OCI-LY1 (cell line): ENCODE measurements at regions not wholly inside any gene's neighbourhood (a gene's known extent, or its start where the extent isn't known, plus 50 kb on each side); places are given as distances from the start of the nearest gene placed in this dataset.

ENCODE experiments used
- H2AFZ ChIP-seq: fragments of 200-600 bp; sonication (generic), shearing (Covaris generic); 2 replicates; pipeline ENCODE4 v1.6.0; 2014; ENCODE audit warnings: antibody characterized with exemption, mild to moderate bottlenecking, low read length
- H3F3A ChIP-seq: fragments of 200-600 bp; sonication (generic), shearing (Covaris generic); 2 replicates; pipeline ENCODE4 v1.6.0; 2014; ENCODE audit warnings: mild to moderate bottlenecking, antibody characterized with exemption, low read length, moderate library complexity; ENCODE audit not compliant: insufficient read depth
- H3K27ac ChIP-seq: fragments of 200-600 bp; sonication (generic); 2 replicates; pipeline ENCODE4 v1.5.1; 2014; ENCODE audit warnings: low read length, mixed run types, mild to moderate bottlenecking, low read depth; ENCODE audit not compliant: poor library complexity, severe bottlenecking
- H3K27me3 ChIP-seq: fragments of 200-600 bp; sonication (generic); 2 replicates; pipeline ENCODE4 v1.6.0; 2014; ENCODE audit warnings: antibody characterized with exemption, mild to moderate bottlenecking, low read length, moderate library complexity; ENCODE audit not compliant: insufficient read depth
- H3K36me3 ChIP-seq: fragments of 200-600 bp; sonication (generic); 2 replicates; pipeline ENCODE4 v1.6.1; 2014; ENCODE audit warnings: mild to moderate bottlenecking, antibody characterized with exemption, low read length, moderate library complexity, mixed read lengths; ENCODE audit not compliant: insufficient read depth
- H3K4me1 ChIP-seq: fragments of 200-600 bp; sonication (generic); 2 replicates; pipeline ENCODE4 v1.5.1; 2014; ENCODE audit warnings: mild to moderate bottlenecking, low read length, moderate library complexity; ENCODE audit not compliant: insufficient read depth, severe bottlenecking
- H3K4me2 ChIP-seq: fragments of 200-600 bp; sonication (generic), shearing (Covaris generic); 2 replicates; pipeline ENCODE4 v1.6.1; 2014; ENCODE audit warnings: low read length
- H3K4me3 ChIP-seq: fragments of 200-600 bp; sonication (generic); 2 replicates; pipeline ENCODE4 v1.5.1; 2014; ENCODE audit warnings: low read length, low read depth, mild to moderate bottlenecking, mixed read lengths; ENCODE audit not compliant: poor library complexity, severe bottlenecking
- H3K79me2 ChIP-seq: fragments of 200-600 bp; shearing (Covaris generic); 2 replicates; pipeline ENCODE4 v1.6.1; 2016; ENCODE audit warnings: mixed run types, low read length, mixed read lengths; ENCODE audit not compliant: insufficient read depth
- H3K9ac ChIP-seq: fragments of 200-600 bp; sonication (generic), shearing (Covaris generic); 2 replicates; pipeline ENCODE4 v1.6.1; 2014; ENCODE audit warnings: mild to moderate bottlenecking, low read length, mixed read lengths
- H3K9me2 ChIP-seq: fragments of 200-600 bp; sonication (generic), shearing (Covaris generic); 2 replicates; pipeline ENCODE4 v1.6.1; 2014; ENCODE audit warnings: low read depth, mild to moderate bottlenecking, low read length, mixed read lengths
- H3K9me3 ChIP-seq: fragments of 200-600 bp; shearing (Covaris generic); 2 replicates; pipeline ENCODE4 v1.6.1; 2014; ENCODE audit warnings: low read length, mixed read lengths
- H4K20me1 ChIP-seq: fragments of 200-600 bp; sonication (generic), shearing (Covaris generic); 2 replicates; pipeline ENCODE4 v1.6.0; 2016; ENCODE audit warnings: mild to moderate bottlenecking, low read length; ENCODE audit not compliant: insufficient read depth
- CTCF ChIP-seq: fragments of 200-600 bp; sonication (generic), shearing (Covaris generic); IDR thresholded peaks from 2 replicates; pipeline ENCODE4 v1.5.1; 2017; ENCODE audit warnings: mild to moderate bottlenecking, antibody characterized with exemption, low read length, moderate library complexity, mixed read lengths
- EZH2 ChIP-seq: fragments of 200-600 bp; sonication (generic), shearing (Covaris generic); IDR thresholded peaks from 2 replicates; pipeline ENCODE4 v1.8.0; 2017; ENCODE audit warnings: borderline replicate concordance, mixed run types, mild to moderate bottlenecking, antibody characterized with exemption, low read length, moderate library complexity, mixed read lengths

DNA sequence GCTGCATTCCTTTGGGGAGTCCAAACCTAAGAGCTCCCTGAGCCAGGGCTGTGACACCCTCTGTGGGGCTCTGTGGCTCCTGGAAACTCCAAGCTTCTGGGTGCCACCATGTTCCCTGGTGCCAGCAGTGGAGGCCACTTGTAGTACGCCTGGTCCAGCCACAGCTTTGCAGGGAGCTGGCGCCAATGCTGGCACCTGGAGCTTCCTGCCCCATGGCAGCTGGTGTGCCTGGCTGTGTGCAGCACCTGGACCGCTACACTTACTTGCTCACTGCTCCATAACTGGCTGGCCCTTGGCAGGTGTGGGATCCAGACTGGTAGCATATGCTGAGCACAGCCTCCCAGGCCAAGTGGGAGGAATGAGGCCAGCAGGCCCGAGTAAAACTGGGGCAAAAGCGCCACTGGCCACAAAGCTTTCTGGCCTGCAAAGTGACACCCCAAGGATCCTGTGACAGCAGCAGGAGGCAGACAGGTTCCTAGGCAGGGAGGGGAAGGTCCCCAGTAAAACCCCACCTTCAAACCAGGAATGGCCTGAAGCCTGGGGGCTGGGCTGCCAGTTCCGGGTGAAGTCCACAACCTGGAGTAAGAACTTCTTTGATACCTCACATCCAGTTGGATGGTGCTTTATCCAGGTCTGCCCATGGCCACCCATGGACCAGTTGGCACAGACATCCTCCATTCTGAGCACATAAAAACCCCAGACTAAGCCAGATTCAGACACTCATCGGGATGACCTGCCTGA is 461.0 kb downstream of the TBC1D32 start:
- no peak overlapping the region for H3K4me2 ChIP-seq
- no peak overlapping the region for H3K4me3 ChIP-seq
- no peaks in the 10 kb centered on the region for H3K9me2 ChIP-seq
- H3K4me1 ChIP-seq, result no peaks in the 10 kb centered on the region
- H3K27me3 ChIP-seq, result no peaks in the 10 kb centered on the region
- TF ChIP-seq EZH2 (no peak), CTCF (no peak)
- H3K79me2 ChIP-seq, result no peaks in the 10 kb centered on the region
- no peaks in the 10 kb centered on the region for H4K20me1 ChIP-seq
- no peak overlapping the region for H3K27ac ChIP-seq
- no peaks in the 10 kb centered on the region for H3K9me3 ChIP-seq
- H2AFZ ChIP-seq, result no peak overlapping the region
- H3F3A ChIP-seq, result no peaks in the 10 kb centered on the region
- no peak overlapping the region for H3K9ac ChIP-seq
- H3K36me3 ChIP-seq, result no peaks in the 10 kb centered on the region

DNA sequence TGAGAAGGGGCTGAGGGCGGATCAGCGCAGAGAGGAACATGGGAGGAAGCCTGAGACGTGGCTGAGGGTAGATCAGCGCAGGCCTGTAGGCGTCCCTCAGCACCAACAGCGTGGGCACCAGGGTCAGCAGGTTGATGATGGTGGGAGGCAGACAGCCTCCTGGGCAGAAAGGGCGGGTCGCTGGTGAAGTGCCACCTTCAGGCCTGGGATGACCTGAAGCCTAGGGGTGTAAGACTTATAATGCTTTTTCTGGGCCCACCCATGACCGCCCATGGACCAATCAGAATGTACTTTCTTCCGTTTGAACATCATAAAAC is 462.1 kb downstream of the TBC1D32 start:
- no peaks in the 10 kb centered on the region for H3K27me3 ChIP-seq
- no peaks in the 10 kb centered on the region for H3K9me3 ChIP-seq
- no peak overlapping the region for H3K4me3 ChIP-seq
- TF ChIP-seq EZH2 (no peak), CTCF (no peak)
- H3K4me1 ChIP-seq, result no peaks in the 10 kb centered on the region
- H2AFZ ChIP-seq, result no peak overlapping the region
- H3K9ac ChIP-seq, result no peak overlapping the region
- H3K27ac ChIP-seq, result no peak overlapping the region
- H4K20me1 ChIP-seq, result no peaks in the 10 kb centered on the region
- no peak overlapping the region for H3K4me2 ChIP-seq
- H3K79me2 ChIP-seq, result no peaks in the 10 kb centered on the region
- H3K9me2 ChIP-seq, result no peaks in the 10 kb centered on the region
- H3F3A ChIP-seq, result no peaks in the 10 kb centered on the region
- H3K36me3 ChIP-seq, result no peaks in the 10 kb centered on the region

- no peak overlapping the region for H2AFZ ChIP-seq
- no peak overlapping the region for H3K9ac ChIP-seq
- no peak overlapping the region for H3K27ac ChIP-seq
- no peaks in the 10 kb centered on the region for H3F3A ChIP-seq
- H3K4me3 ChIP-seq, result no peak overlapping the region
- H4K20me1 ChIP-seq, result no peaks in the 10 kb centered on the region
- H3K27me3 ChIP-seq, result no peaks in the 10 kb centered on the region
- no peaks in the 10 kb centered on the region for H3K9me3 ChIP-seq
- no peaks in the 10 kb centered on the region for H3K79me2 ChIP-seq
- H3K4me2 ChIP-seq, result no peak overlapping the region
- no peaks in the 10 kb centered on the region for H3K36me3 ChIP-seq
- H3K4me1 ChIP-seq, result no peaks in the 10 kb centered on the region
- H3K9me2 ChIP-seq, result no peaks in the 10 kb centered on the region
- no peak for TF ChIP-seq CTCF
- TF ChIP-seq EZH2, result no peak
Observed at GRCh38 chr6:120871416-120872261, 462.6 kb downstream of the TBC1D32 start.
